ENCODE measurements at regions not wholly inside any gene's neighbourhood (a gene's known extent, or its start where the extent isn't known, plus 50 kb on each side); places are given as distances from the start of the nearest gene placed in this dataset.

GRCh38 chr2:120461092-120461491 is 115.2 kb downstream of the INHBB start:
- H3K79me2 ChIP-seq (replicated peaks; ENCODE audit: insufficient read depth): no peaks in the 10 kb centered on the region
- Mint-ChIP-seq H3K36me3 (ENCODE audit: low read depth) (no peaks in the 10 kb centered on the region), H3K4me1 (peaks cover 4% of the 10 kb centered on the region; the same call in 2 of the 3 replicates), H3K4me3 (no peak overlapping the region), H3K27ac (no peak overlapping the region), H3K9me3 (peaks cover 15% of the 10 kb centered on the region; the same call in 2 of the 3 replicates), H3K27me3 (ENCODE audit: insufficient read depth, low read depth, poor library complexity) (peaks cover 62% of the 10 kb centered on the region)
- peaks cover 5% of the 10 kb centered on the region for H3K4me1 ChIP-seq (ENCODE audit: insufficient read depth)
- no peak overlapping the region for H3K4me2 ChIP-seq
- ATAC-seq (no peak), DNase-seq (ENCODE audit: low spot score) (no peak)
- H3K4me3 ChIP-seq: no peak overlapping the region
- H2AFZ ChIP-seq: no peak overlapping the region
- H3K27ac ChIP-seq (ENCODE audit: low read depth): no peak overlapping the region
- H3K27me3 ChIP-seq (ENCODE audit: insufficient read depth): peaks cover 80% of the 10 kb centered on the region
- H3K36me3 ChIP-seq (ENCODE audit: insufficient read depth): no peaks in the 10 kb centered on the region
- no peaks in the 10 kb centered on the region for H3F3A ChIP-seq (replicated peaks; ENCODE audit: low read depth)
- H3K9me2 ChIP-seq (ENCODE audit: insufficient read depth): no peaks in the 10 kb centered on the region
- TF ChIP-seq JUNB (IDR thresholded peaks at IDR 0.05; ENCODE audit: unreplicated experiment): no peak
- no peak for TF ChIP-seq ZNF114 (CRISPR knock-in tag; IDR thresholded peaks at IDR 0.05)
- no peak for TF ChIP-seq EZH2phosphoT487 (IDR thresholded peaks at IDR 0.05; ENCODE audit: unreplicated experiment)
- no peak for TF ChIP-seq EZH2 (IDR thresholded peaks at IDR 0.05; ENCODE audit: low read depth, unreplicated experiment)
- no peak for TF ChIP-seq CREB1 (CRISPR knock-in tag; IDR thresholded peaks at IDR 0.05; ENCODE audit: low read depth)
- no peak for TF ChIP-seq STAT1 (IDR thresholded peaks at IDR 0.05; ENCODE audit: unreplicated experiment)
- no peak for TF ChIP-seq REST (IDR thresholded peaks at IDR 0.05; ENCODE audit: unreplicated experiment)
- TF ChIP-seq ETS1 (IDR thresholded peaks at IDR 0.05): no peak
- TF ChIP-seq POLR2AphosphoS5 (IDR thresholded peaks at IDR 0.05; ENCODE audit: low read depth): no peak
- no peak for TF ChIP-seq NANOG (IDR thresholded peaks at IDR 0.05; ENCODE audit: borderline replicate concordance)
- TF ChIP-seq CTCF (conservative IDR thresholded peaks at IDR 0.05; ENCODE audit: low read depth in 2 of 2): no peak
- no peak for TF ChIP-seq ZNF462 (CRISPR knock-in tag; IDR thresholded peaks at IDR 0.05)
- no peak for TF ChIP-seq ZNF331 (CRISPR knock-in tag; IDR thresholded peaks at IDR 0.05; ENCODE audit: low read depth)
- H4K20me1 ChIP-seq (replicated peaks; ENCODE audit: insufficient read depth): no peaks in the 10 kb centered on the region; the same call in none of the 2 replicates
